H9 (cell line): ENCODE measurements at regions not wholly inside any gene's neighbourhood (a gene's known extent, or its start where the extent isn't known, plus 50 kb on each side); places are given as distances from the start of the nearest gene placed in this dataset.

Experiments
- DNase-seq: peaks from one replicate; pipeline ENCODE4 v3.0.0-alpha.2; 2017
- H2AFZ ChIP-seq: one replicate; pipeline ENCODE4 v1.6.1; 2013; ENCODE audit warnings: mild to moderate bottlenecking, low read length, control low read depth, moderate library complexity
- H2AK5ac ChIP-seq: 2 replicates; pipeline ENCODE4 v1.6.1; 2013; ENCODE audit warnings: low read length, control low read depth, mixed read lengths; ENCODE audit not compliant: insufficient read length
- H2BK120ac ChIP-seq: one replicate; pipeline ENCODE4 v1.6.1; 2013; ENCODE audit warnings: low read depth, mild to moderate bottlenecking, low read length, control low read depth, inconsistent platforms; ENCODE audit not compliant: poor library complexity, severe bottlenecking
- H2BK12ac ChIP-seq: 2 replicates; pipeline ENCODE4 v1.6.1; 2013; ENCODE audit warnings: low read length, control low read depth, mixed read lengths, low read depth; ENCODE audit not compliant: insufficient read length
- H2BK15ac ChIP-seq: 2 replicates; pipeline ENCODE4 v1.6.1; 2013; ENCODE audit warnings: low read depth, low read length, control low read depth
- H2BK20ac ChIP-seq: one replicate; pipeline ENCODE4 v1.6.1; 2013; ENCODE audit warnings: low read depth, mild to moderate bottlenecking, low read length, control low read depth, inconsistent platforms; ENCODE audit not compliant: poor library complexity, severe bottlenecking
- H2BK5ac ChIP-seq: 2 replicates; pipeline ENCODE4 v1.6.1; 2013; ENCODE audit warnings: low read length, control low read depth, mixed read lengths; ENCODE audit not compliant: insufficient read length
- H3K14ac ChIP-seq: 2 replicates; pipeline ENCODE4 v1.6.1; 2013; ENCODE audit warnings: low read length, control low read depth; ENCODE audit not compliant: insufficient read depth
- H3K18ac ChIP-seq: 2 replicates; pipeline ENCODE4 v1.6.1; 2013; ENCODE audit warnings: low read depth, mild to moderate bottlenecking, mixed read lengths, low read length, control low read depth; ENCODE audit not compliant: insufficient read length
- H3K23ac ChIP-seq: 2 replicates; pipeline ENCODE4 v1.6.1; 2013; ENCODE audit warnings: low read length, control low read depth, mixed read lengths, low read depth; ENCODE audit not compliant: insufficient read length
- H3K23me2 ChIP-seq: 2 replicates; pipeline ENCODE4 v1.6.1; 2013; ENCODE audit warnings: low read depth, mild to moderate bottlenecking, mixed read lengths, low read length, control low read depth; ENCODE audit not compliant: insufficient read length, poor library complexity, severe bottlenecking
- H3K27ac ChIP-seq: 2 replicates; pipeline ENCODE4 v1.5.1; 2013; ENCODE audit warnings: low read length, control low read depth, mixed read lengths, low read depth; ENCODE audit not compliant: insufficient read length
- H3K27me3 ChIP-seq: 2 replicates; pipeline ENCODE4 v1.6.1; 2013; ENCODE audit warnings: low read length, control low read depth, inconsistent platforms; ENCODE audit not compliant: insufficient read depth
- H3K4ac ChIP-seq: 2 replicates; pipeline ENCODE4 v1.6.1; 2013; ENCODE audit warnings: low read depth, mild to moderate bottlenecking, control low read depth, inconsistent platforms, low read length, moderate library complexity
- H3K4me1 ChIP-seq: 2 replicates; pipeline ENCODE4 v1.6.1; 2013; ENCODE audit warnings: low read length, control low read depth, inconsistent platforms; ENCODE audit not compliant: insufficient read depth
- H3K4me2 ChIP-seq: 2 replicates; pipeline ENCODE4 v1.6.1; 2013; ENCODE audit warnings: low read length, control low read depth, mixed read lengths; ENCODE audit not compliant: insufficient read length, insufficient read depth
- H3K56ac ChIP-seq: 2 replicates; pipeline ENCODE4 v1.6.1; 2013; ENCODE audit warnings: low read depth, mild to moderate bottlenecking, mixed read lengths, low read length, control low read depth; ENCODE audit not compliant: insufficient read length
- H3K79me1 ChIP-seq: 2 replicates; pipeline ENCODE4 v1.6.1; 2013; ENCODE audit warnings: low read depth, mild to moderate bottlenecking, moderate library complexity, low read length, control low read depth, inconsistent platforms; ENCODE audit not compliant: insufficient read depth, poor library complexity, severe bottlenecking
- H3K79me2 ChIP-seq: 2 replicates; pipeline ENCODE4 v1.6.1; 2013; ENCODE audit warnings: low read length, control low read depth, inconsistent platforms; ENCODE audit not compliant: insufficient read depth
- H3K9ac ChIP-seq: 2 replicates; pipeline ENCODE4 v1.6.1; 2013; ENCODE audit warnings: low read length, control low read depth, mixed read lengths; ENCODE audit not compliant: insufficient read length; ENCODE audit errors: extremely low read depth
- H3K9me3 ChIP-seq: one replicate; pipeline ENCODE4 v1.6.1; 2013; ENCODE audit warnings: low read depth, low read length, inconsistent platforms; ENCODE audit not compliant: control insufficient read depth
- H3T11ph ChIP-seq: one replicate; pipeline ENCODE4 v1.6.1; 2013; ENCODE audit warnings: mild to moderate bottlenecking, low read length, control low read depth, inconsistent platforms
- H4K20me1 ChIP-seq: one replicate; pipeline ENCODE4 v1.6.1; 2013; ENCODE audit not compliant: control insufficient read depth, insufficient read length, insufficient read depth
- H4K5ac ChIP-seq: 2 replicates; pipeline ENCODE4 v1.6.1; 2013; ENCODE audit warnings: low read depth, mild to moderate bottlenecking, mixed read lengths, low read length, control low read depth; ENCODE audit not compliant: insufficient read length
- H4K8ac ChIP-seq: replicated peaks from 2 replicates; pipeline ENCODE4 v1.6.1; 2013; ENCODE audit warnings: low read length, control low read depth, mixed read lengths, low read depth; ENCODE audit not compliant: insufficient read length
- H4K91ac ChIP-seq: 2 replicates; pipeline ENCODE4 v1.6.1; 2013; ENCODE audit warnings: low read depth, mild to moderate bottlenecking, moderate library complexity, mixed read lengths, low read length, control low read depth; ENCODE audit not compliant: insufficient read length
- H3K27ac Mint-ChIP-seq, 3 experiments: 2 replicates in 2 of 3; 3 replicates in 1 of 3; pipeline ENCODE4 v1.8.0; 2020 to 2021; ENCODE audit warnings: mixed read lengths in 3 of 3, mild to moderate bottlenecking in 1 of 3, moderate library complexity in 1 of 3
- H3K27me3 Mint-ChIP-seq: 2 replicates; pipeline ENCODE4 v1.8.0; 2021; ENCODE audit warnings: low read depth, mild to moderate bottlenecking, moderate library complexity, mixed read lengths
- H3K36me3 Mint-ChIP-seq, 3 experiments: 2 replicates in 2 of 3; 3 replicates in 1 of 3; pipeline ENCODE4 v1.8.0; 2020 to 2021; ENCODE audit warnings: low read depth in 3 of 3, mixed read lengths in 3 of 3; ENCODE audit not compliant: insufficient read depth in 1 of 3
- H3K4me1 Mint-ChIP-seq, 2 experiments: 2 replicates each; pipeline ENCODE4 v1.8.0; 2020; ENCODE audit warnings: mixed read lengths in 2 of 2
- H3K4me3 Mint-ChIP-seq, 2 experiments: 2 replicates in 1 of 2; 3 replicates in 1 of 2; pipeline ENCODE4 v1.8.0; 2020 to 2021; ENCODE audit warnings: mild to moderate bottlenecking in 2 of 2, mixed read lengths in 2 of 2, moderate library complexity in 1 of 2
- H3K9me3 Mint-ChIP-seq, 2 experiments: 2 replicates in 1 of 2; 3 replicates in 1 of 2; pipeline ENCODE4 v1.8.0; 2020; ENCODE audit warnings: mild to moderate bottlenecking in 2 of 2, mixed read lengths in 2 of 2, moderate library complexity in 1 of 2
- CTCF ChIP-seq: fragments of 200-600 bp; sonication (generic); conservative IDR thresholded peaks from 3 replicates; pipeline ENCODE4 v1.8.0; 2021; ENCODE audit warnings: antibody characterized with exemption, mild to moderate bottlenecking
- WGBS: extraction: QIAGEN DNeasy Blood & Tissue Kit; methylation state at CpG from one replicate; pipeline ENCODE4 v1.1.7; 2013; ENCODE audit warnings: missing lambda C conversion rate, low lambda C conversion rate, mixed read lengths; ENCODE audit not compliant: insufficient read length; ENCODE audit errors: extremely low coverage; 5-methylcytosine and 5-hydroxymethylcytosine counted together

GRCh38 chr13:89401264-89401675 lies 1730.1 kb downstream of the SLITRK5 start:
- H3K23ac ChIP-seq, result no peak overlapping the region
- H3K27ac ChIP-seq, result no peak overlapping the region
- H2BK120ac ChIP-seq, result no peak overlapping the region
- TF ChIP-seq CTCF, result no peak
- H3K4me1 ChIP-seq, result no peaks in the 10 kb centered on the region
- H3K79me2 ChIP-seq, result no peaks in the 10 kb centered on the region
- no CpG with 5 or more reads among the region's 2 CpGs for WGBS
- H3K27me3 Mint-ChIP-seq, result no peaks in the 10 kb centered on the region
- H3K4me2 ChIP-seq, result no peak overlapping the region
- no peaks in the 10 kb centered on the region for H4K20me1 ChIP-seq
- H3K23me2 ChIP-seq, result no peaks in the 10 kb centered on the region
- H2AK5ac ChIP-seq, result no peak overlapping the region
- no peak overlapping the region for H3T11ph ChIP-seq
- H4K91ac ChIP-seq, result no peak overlapping the region
- peaks cover 0 to 3% of the 10 kb centered on the region in 2 experiments; a peak in 1 of 4 replicates for H3K4me1 Mint-ChIP-seq
- H3K18ac ChIP-seq, result no peak overlapping the region
- peaks cover 0 to 3% (median 0%) of the 10 kb centered on the region in 3 experiments; a peak in 2 of 7 replicates for H3K36me3 Mint-ChIP-seq
- H2BK5ac ChIP-seq, result no peak overlapping the region
- no peak overlapping the region for H2AFZ ChIP-seq
- no peaks in the 10 kb centered on the region for H3K9me3 ChIP-seq
- H3K27ac Mint-ChIP-seq, result peak overlapping the region in 2 of 3 experiments; percentile 0 to 86; a peak in 2 of 7 replicates
- H3K9me3 Mint-ChIP-seq, result no peaks in the 10 kb centered on the region; a peak in 2 of 5 replicates
- H2BK12ac ChIP-seq, result no peak overlapping the region
- H3K4ac ChIP-seq, result no peak overlapping the region
- H3K9ac ChIP-seq, result no peak overlapping the region
- no peaks in the 10 kb centered on the region for H3K27me3 ChIP-seq
- H3K79me1 ChIP-seq, result no peaks in the 10 kb centered on the region
- no peak overlapping the region for H3K4me3 Mint-ChIP-seq
- H3K56ac ChIP-seq, result no peak overlapping the region
- H2BK20ac ChIP-seq, result no peak overlapping the region
- no peak overlapping the region for H4K5ac ChIP-seq
- H2BK15ac ChIP-seq, result no peak overlapping the region
- DNase-seq, result no peak
- no peak overlapping the region for H4K8ac ChIP-seq
- no peak overlapping the region for H3K14ac ChIP-seq
